H9 (cell line): ENCODE measurements at regions not wholly inside any gene's neighbourhood (a gene's known extent, or its start where the extent isn't known, plus 50 kb on each side); places are given as distances from the start of the nearest gene placed in this dataset.
A peak's percentile ranks its signal among the peaks of the same experiment; 100 is the strongest.

Experiments
- DNase-seq: peaks from one replicate; pipeline ENCODE4 v3.0.0-alpha.2; 2017
- H2AFZ ChIP-seq: one replicate; pipeline ENCODE4 v1.6.1; 2013; ENCODE audit warnings: mild to moderate bottlenecking, low read length, control low read depth, moderate library complexity
- H2AK5ac ChIP-seq: 2 replicates; pipeline ENCODE4 v1.6.1; 2013; ENCODE audit warnings: low read length, control low read depth, mixed read lengths; ENCODE audit not compliant: insufficient read length
- H2BK120ac ChIP-seq: one replicate; pipeline ENCODE4 v1.6.1; 2013; ENCODE audit warnings: low read depth, mild to moderate bottlenecking, low read length, control low read depth, inconsistent platforms; ENCODE audit not compliant: poor library complexity, severe bottlenecking
- H2BK12ac ChIP-seq: 2 replicates; pipeline ENCODE4 v1.6.1; 2013; ENCODE audit warnings: low read length, control low read depth, mixed read lengths, low read depth; ENCODE audit not compliant: insufficient read length
- H2BK15ac ChIP-seq: 2 replicates; pipeline ENCODE4 v1.6.1; 2013; ENCODE audit warnings: low read depth, low read length, control low read depth
- H2BK20ac ChIP-seq: one replicate; pipeline ENCODE4 v1.6.1; 2013; ENCODE audit warnings: low read depth, mild to moderate bottlenecking, low read length, control low read depth, inconsistent platforms; ENCODE audit not compliant: poor library complexity, severe bottlenecking
- H2BK5ac ChIP-seq: 2 replicates; pipeline ENCODE4 v1.6.1; 2013; ENCODE audit warnings: low read length, control low read depth, mixed read lengths; ENCODE audit not compliant: insufficient read length
- H3K14ac ChIP-seq: 2 replicates; pipeline ENCODE4 v1.6.1; 2013; ENCODE audit warnings: low read length, control low read depth; ENCODE audit not compliant: insufficient read depth
- H3K18ac ChIP-seq: 2 replicates; pipeline ENCODE4 v1.6.1; 2013; ENCODE audit warnings: low read depth, mild to moderate bottlenecking, mixed read lengths, low read length, control low read depth; ENCODE audit not compliant: insufficient read length
- H3K23ac ChIP-seq: 2 replicates; pipeline ENCODE4 v1.6.1; 2013; ENCODE audit warnings: low read length, control low read depth, mixed read lengths, low read depth; ENCODE audit not compliant: insufficient read length
- H3K23me2 ChIP-seq: 2 replicates; pipeline ENCODE4 v1.6.1; 2013; ENCODE audit warnings: low read depth, mild to moderate bottlenecking, mixed read lengths, low read length, control low read depth; ENCODE audit not compliant: insufficient read length, poor library complexity, severe bottlenecking
- H3K27ac ChIP-seq: 2 replicates; pipeline ENCODE4 v1.5.1; 2013; ENCODE audit warnings: low read length, control low read depth, mixed read lengths, low read depth; ENCODE audit not compliant: insufficient read length
- H3K27me3 ChIP-seq: 2 replicates; pipeline ENCODE4 v1.6.1; 2013; ENCODE audit warnings: low read length, control low read depth, inconsistent platforms; ENCODE audit not compliant: insufficient read depth
- H3K4ac ChIP-seq: 2 replicates; pipeline ENCODE4 v1.6.1; 2013; ENCODE audit warnings: low read depth, mild to moderate bottlenecking, control low read depth, inconsistent platforms, low read length, moderate library complexity
- H3K4me1 ChIP-seq: 2 replicates; pipeline ENCODE4 v1.6.1; 2013; ENCODE audit warnings: low read length, control low read depth, inconsistent platforms; ENCODE audit not compliant: insufficient read depth
- H3K4me2 ChIP-seq: 2 replicates; pipeline ENCODE4 v1.6.1; 2013; ENCODE audit warnings: low read length, control low read depth, mixed read lengths; ENCODE audit not compliant: insufficient read length, insufficient read depth
- H3K56ac ChIP-seq: 2 replicates; pipeline ENCODE4 v1.6.1; 2013; ENCODE audit warnings: low read depth, mild to moderate bottlenecking, mixed read lengths, low read length, control low read depth; ENCODE audit not compliant: insufficient read length
- H3K79me1 ChIP-seq: 2 replicates; pipeline ENCODE4 v1.6.1; 2013; ENCODE audit warnings: low read depth, mild to moderate bottlenecking, moderate library complexity, low read length, control low read depth, inconsistent platforms; ENCODE audit not compliant: insufficient read depth, poor library complexity, severe bottlenecking
- H3K79me2 ChIP-seq: 2 replicates; pipeline ENCODE4 v1.6.1; 2013; ENCODE audit warnings: low read length, control low read depth, inconsistent platforms; ENCODE audit not compliant: insufficient read depth
- H3K9ac ChIP-seq: 2 replicates; pipeline ENCODE4 v1.6.1; 2013; ENCODE audit warnings: low read length, control low read depth, mixed read lengths; ENCODE audit not compliant: insufficient read length; ENCODE audit errors: extremely low read depth
- H3K9me3 ChIP-seq: one replicate; pipeline ENCODE4 v1.6.1; 2013; ENCODE audit warnings: low read depth, low read length, inconsistent platforms; ENCODE audit not compliant: control insufficient read depth
- H3T11ph ChIP-seq: one replicate; pipeline ENCODE4 v1.6.1; 2013; ENCODE audit warnings: mild to moderate bottlenecking, low read length, control low read depth, inconsistent platforms
- H4K20me1 ChIP-seq: one replicate; pipeline ENCODE4 v1.6.1; 2013; ENCODE audit not compliant: control insufficient read depth, insufficient read length, insufficient read depth
- H4K5ac ChIP-seq: 2 replicates; pipeline ENCODE4 v1.6.1; 2013; ENCODE audit warnings: low read depth, mild to moderate bottlenecking, mixed read lengths, low read length, control low read depth; ENCODE audit not compliant: insufficient read length
- H4K8ac ChIP-seq: replicated peaks from 2 replicates; pipeline ENCODE4 v1.6.1; 2013; ENCODE audit warnings: low read length, control low read depth, mixed read lengths, low read depth; ENCODE audit not compliant: insufficient read length
- H4K91ac ChIP-seq: 2 replicates; pipeline ENCODE4 v1.6.1; 2013; ENCODE audit warnings: low read depth, mild to moderate bottlenecking, moderate library complexity, mixed read lengths, low read length, control low read depth; ENCODE audit not compliant: insufficient read length
- H3K27ac Mint-ChIP-seq, 3 experiments: 2 replicates in 2 of 3; 3 replicates in 1 of 3; pipeline ENCODE4 v1.8.0; 2020 to 2021; ENCODE audit warnings: mixed read lengths in 3 of 3, mild to moderate bottlenecking in 1 of 3, moderate library complexity in 1 of 3
- H3K27me3 Mint-ChIP-seq: 2 replicates; pipeline ENCODE4 v1.8.0; 2021; ENCODE audit warnings: low read depth, mild to moderate bottlenecking, moderate library complexity, mixed read lengths
- H3K36me3 Mint-ChIP-seq, 3 experiments: 2 replicates in 2 of 3; 3 replicates in 1 of 3; pipeline ENCODE4 v1.8.0; 2020 to 2021; ENCODE audit warnings: low read depth in 3 of 3, mixed read lengths in 3 of 3; ENCODE audit not compliant: insufficient read depth in 1 of 3
- H3K4me1 Mint-ChIP-seq, 2 experiments: 2 replicates each; pipeline ENCODE4 v1.8.0; 2020; ENCODE audit warnings: mixed read lengths in 2 of 2
- H3K4me3 Mint-ChIP-seq, 2 experiments: 2 replicates in 1 of 2; 3 replicates in 1 of 2; pipeline ENCODE4 v1.8.0; 2020 to 2021; ENCODE audit warnings: mild to moderate bottlenecking in 2 of 2, mixed read lengths in 2 of 2, moderate library complexity in 1 of 2
- H3K9me3 Mint-ChIP-seq, 2 experiments: 2 replicates in 1 of 2; 3 replicates in 1 of 2; pipeline ENCODE4 v1.8.0; 2020; ENCODE audit warnings: mild to moderate bottlenecking in 2 of 2, mixed read lengths in 2 of 2, moderate library complexity in 1 of 2
- CTCF ChIP-seq: fragments of 200-600 bp; sonication (generic); conservative IDR thresholded peaks from 3 replicates; pipeline ENCODE4 v1.8.0; 2021; ENCODE audit warnings: antibody characterized with exemption, mild to moderate bottlenecking
- WGBS: extraction: QIAGEN DNeasy Blood & Tissue Kit; methylation state at CpG from one replicate; pipeline ENCODE4 v1.1.7; 2013; ENCODE audit warnings: missing lambda C conversion rate, low lambda C conversion rate, mixed read lengths; ENCODE audit not compliant: insufficient read length; ENCODE audit errors: extremely low coverage; 5-methylcytosine and 5-hydroxymethylcytosine counted together

GRCh38 chr2:59236723-59237122, 995.6 kb upstream of the FANCL start:
- Mint-ChIP-seq H3K36me3 (no peaks in the 10 kb centered on the region), H3K27me3 (no peaks in the 10 kb centered on the region), H3K4me1 (peaks cover 5 to 7% of the 10 kb centered on the region in 2 experiments; a peak in 3 of 4 replicates), H3K9me3 (no peaks in the 10 kb centered on the region), H3K27ac (0 out of 7 replicates have a peak overlapping the region, but pooled peaks of 1 of the 3 experiments have one; percentile 32), H3K4me3 (no peak overlapping the region)
- H2AK5ac ChIP-seq = no peak overlapping the region
- no peak overlapping the region for H4K8ac ChIP-seq
- no peaks in the 10 kb centered on the region for H3K9me3 ChIP-seq
- H2BK20ac ChIP-seq = no peak overlapping the region
- H3K14ac ChIP-seq = no peak overlapping the region
- no peak overlapping the region for H2BK5ac ChIP-seq
- H3K27me3 ChIP-seq = no peaks in the 10 kb centered on the region
- H3K4ac ChIP-seq = no peak overlapping the region
- no peak overlapping the region for H3K4me2 ChIP-seq
- no peak overlapping the region for H3K56ac ChIP-seq
- H3T11ph ChIP-seq = no peak overlapping the region
- no peak overlapping the region for H3K18ac ChIP-seq
- H3K27ac ChIP-seq = no peak overlapping the region
- no peak overlapping the region for H4K5ac ChIP-seq
- H4K20me1 ChIP-seq = no peaks in the 10 kb centered on the region
- no peak for TF ChIP-seq CTCF
- no peaks in the 10 kb centered on the region for H3K23me2 ChIP-seq
- no peak overlapping the region for H4K91ac ChIP-seq
- no peak overlapping the region for H3K23ac ChIP-seq
- H3K4me1 ChIP-seq = no peaks in the 10 kb centered on the region; the same call in 1 of the 2 replicates
- DNase-seq = no peak
- no peaks in the 10 kb centered on the region for H3K79me2 ChIP-seq
- no peak overlapping the region for H3K9ac ChIP-seq
- H2BK12ac ChIP-seq = no peak overlapping the region
- no peaks in the 10 kb centered on the region for H3K79me1 ChIP-seq
- WGBS = no CpG with 5 or more reads among the region's 5 CpGs
- no peak overlapping the region for H2BK15ac ChIP-seq
- no peak overlapping the region for H2AFZ ChIP-seq
- H2BK120ac ChIP-seq = no peak overlapping the region
